Neuronal stem cell (in vitro differentiated cells): ENCODE measurements at regions not wholly inside any gene's neighbourhood (a gene's known extent, or its start where the extent isn't known, plus 50 kb on each side); places are given as distances from the start of the nearest gene placed in this dataset.

Source experiments
- DNase-seq: peaks from one replicate; pipeline ENCODE4 v3.0.0-alpha.2; 2013; ENCODE audit warnings: low spot score
- H2AFZ ChIP-seq: one replicate; pipeline ENCODE4 v1.6.1; 2013; ENCODE audit warnings: mild to moderate bottlenecking, low read length, inconsistent platforms
- H2AK5ac ChIP-seq: 2 replicates; pipeline ENCODE4 v1.6.1; 2013; ENCODE audit warnings: low read depth, mild to moderate bottlenecking, inconsistent platforms, low read length, moderate library complexity, mixed read lengths
- H2BK120ac ChIP-seq: 2 replicates; pipeline ENCODE4 v1.6.1; 2013; ENCODE audit warnings: low read depth, mild to moderate bottlenecking, inconsistent platforms, low read length, moderate library complexity, mixed read lengths
- H2BK12ac ChIP-seq: one replicate; pipeline ENCODE4 v1.6.1; 2013; ENCODE audit warnings: low read length, inconsistent platforms
- H2BK15ac ChIP-seq: 2 replicates; pipeline ENCODE4 v1.6.1; 2013; ENCODE audit warnings: mild to moderate bottlenecking, low read length, inconsistent platforms, mixed read lengths
- H2BK5ac ChIP-seq: one replicate; pipeline ENCODE4 v1.6.1; 2013; ENCODE audit warnings: inconsistent platforms, mild to moderate bottlenecking, low read length, moderate library complexity
- H3K14ac ChIP-seq: one replicate; pipeline ENCODE4 v1.6.1; 2013; ENCODE audit warnings: low read length, inconsistent platforms
- H3K18ac ChIP-seq: 2 replicates; pipeline ENCODE4 v1.6.1; 2013; ENCODE audit warnings: low read length, inconsistent platforms
- H3K23ac ChIP-seq: 2 replicates; pipeline ENCODE4 v1.6.1; 2013; ENCODE audit warnings: low read depth, mild to moderate bottlenecking, mixed read lengths, low read length, inconsistent platforms; ENCODE audit not compliant: poor library complexity
- H3K27ac ChIP-seq: replicated peaks from 3 replicates; pipeline ENCODE4 v1.5.1; 2013; ENCODE audit warnings: low read length, inconsistent platforms
- H3K27me3 ChIP-seq, 3 experiments: 2 replicates each; pipeline ENCODE4 v1.6.1; 2013; ENCODE audit warnings: low read length in 3 of 3, mild to moderate bottlenecking in 2 of 3, inconsistent platforms in 1 of 3, low read depth in 1 of 3, mixed read lengths in 1 of 3, moderate library complexity in 1 of 3; ENCODE audit not compliant: control insufficient read depth in 3 of 3, insufficient read depth in 3 of 3
- H3K36me3 ChIP-seq, 2 donors: replicated peaks in 1 of 2; 2 replicates each; pipeline ENCODE4 v1.6.1; 2013; ENCODE audit warnings: low read length in 2 of 2; ENCODE audit not compliant: control insufficient read depth in 2 of 2, insufficient read depth in 2 of 2
- H3K4ac ChIP-seq: 2 replicates; pipeline ENCODE4 v1.6.1; 2013; ENCODE audit warnings: inconsistent platforms, mild to moderate bottlenecking, low read length, moderate library complexity
- H3K4me1 ChIP-seq, 2 donors: 1 replicate in 1 of 2; 2 replicates in 1 of 2; pipeline ENCODE4 v1.6.1; 2013; ENCODE audit warnings: low read length in 2 of 2, low read depth in 1 of 2; ENCODE audit not compliant: control insufficient read depth in 2 of 2, insufficient read depth in 1 of 2
- H3K4me2 ChIP-seq: one replicate; pipeline ENCODE4 v1.6.1; 2013; ENCODE audit warnings: mild to moderate bottlenecking, low read length, inconsistent platforms; ENCODE audit not compliant: insufficient read depth, poor library complexity, severe bottlenecking
- H3K4me3 ChIP-seq, 2 donors: 2 replicates each; pipeline ENCODE4 v1.5.1; 2013; ENCODE audit warnings: low read length in 2 of 2, mild to moderate bottlenecking in 2 of 2, inconsistent platforms in 1 of 2, moderate library complexity in 1 of 2
- H3K79me1 ChIP-seq: one replicate; pipeline ENCODE4 v1.6.1; 2013; ENCODE audit warnings: low read depth, mild to moderate bottlenecking, inconsistent platforms, low read length, moderate library complexity
- H3K9ac ChIP-seq: one replicate; pipeline ENCODE4 v1.6.1; 2013; ENCODE audit warnings: mild to moderate bottlenecking, low read depth, low read length, inconsistent platforms; ENCODE audit not compliant: poor library complexity
- H3K9me3 ChIP-seq, 2 donors: replicated peaks in 1 of 2; 2 replicates each; pipeline versions ENCODE3 to v1.6.1; 2013; ENCODE audit warnings: low read length in 2 of 2, mild to moderate bottlenecking in 2 of 2, inconsistent platforms in 1 of 2, low read depth in 1 of 2, mixed read lengths in 1 of 2, moderate library complexity in 1 of 2; ENCODE audit not compliant: control insufficient read depth in 2 of 2, insufficient read depth in 1 of 2
- H4K8ac ChIP-seq: one replicate; pipeline ENCODE4 v1.6.1; 2013; ENCODE audit warnings: low read depth, mild to moderate bottlenecking, inconsistent platforms, low read length, moderate library complexity
- H4K91ac ChIP-seq: one replicate; pipeline ENCODE4 v1.6.1; 2013; ENCODE audit warnings: low read length, low read depth, mild to moderate bottlenecking, inconsistent platforms; ENCODE audit not compliant: poor library complexity
- WGBS, 2 donors: extraction: QIAGEN DNeasy Blood & Tissue Kit; methylation state at CpG; one replicate each; pipeline ENCODE4 v1.1.7; 2013; ENCODE audit warnings: missing lambda C conversion rate in 2 of 2, mixed read lengths in 1 of 2; ENCODE audit not compliant: insufficient read length in 2 of 2, insufficient replicate concordance in 1 of 2; ENCODE audit errors: extremely low coverage in 2 of 2; 5-methylcytosine and 5-hydroxymethylcytosine counted together

DNA sequence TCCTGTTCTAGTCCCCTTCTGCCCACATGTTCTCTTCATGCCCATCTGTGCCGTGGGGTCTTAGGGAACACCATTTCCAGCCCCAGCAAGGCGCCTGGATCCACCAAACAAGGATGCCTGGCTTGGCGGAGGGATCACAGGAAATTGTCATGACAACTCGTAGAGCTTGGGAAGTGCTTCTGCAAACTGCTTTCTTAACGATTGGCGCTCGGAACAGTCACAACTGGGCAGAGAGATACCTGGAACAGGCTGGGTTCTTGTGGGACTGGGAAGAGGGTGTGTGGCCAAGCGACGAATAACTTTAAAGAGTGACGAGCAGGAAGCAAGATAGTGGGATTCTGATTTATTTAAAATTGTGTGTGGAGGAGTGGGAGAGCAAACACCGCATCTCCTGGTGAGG lies 329.8 kb downstream of the RPS6KC1 start:
- Histone ChIP-seq H3K27me3 (no peaks in the 10 kb centered on the region), H3K9me3 (peaks cover 0 to 2% of the 10 kb centered on the region in 2 donors), H3K27ac (no peak overlapping the region), H4K91ac (no peak overlapping the region), H2BK120ac (peak overlapping the region; percentile 5), H2BK15ac (no peak overlapping the region), H3K4me3 (no peak overlapping the region), H3K4ac (no peak overlapping the region), H4K8ac (no peak overlapping the region), H3K4me2 (no peak overlapping the region), H2AK5ac (peak overlapping the region; percentile 47), H3K9ac (no peak overlapping the region), H3K23ac (no peak overlapping the region), H3K18ac (no peak overlapping the region), H3K36me3 (no peaks in the 10 kb centered on the region), H3K14ac (no peak overlapping the region), H3K79me1 (no peaks in the 10 kb centered on the region), H2BK5ac (no peak overlapping the region), H3K4me1 (peaks cover 6 to 8% of the 10 kb centered on the region in 2 donors), H2BK12ac (no peak overlapping the region), H2AFZ (no peak overlapping the region)
- no peak for DNase-seq
- WGBS, 2 donors: no CpG with 5 or more reads among the region's 11 CpGs

DNA sequence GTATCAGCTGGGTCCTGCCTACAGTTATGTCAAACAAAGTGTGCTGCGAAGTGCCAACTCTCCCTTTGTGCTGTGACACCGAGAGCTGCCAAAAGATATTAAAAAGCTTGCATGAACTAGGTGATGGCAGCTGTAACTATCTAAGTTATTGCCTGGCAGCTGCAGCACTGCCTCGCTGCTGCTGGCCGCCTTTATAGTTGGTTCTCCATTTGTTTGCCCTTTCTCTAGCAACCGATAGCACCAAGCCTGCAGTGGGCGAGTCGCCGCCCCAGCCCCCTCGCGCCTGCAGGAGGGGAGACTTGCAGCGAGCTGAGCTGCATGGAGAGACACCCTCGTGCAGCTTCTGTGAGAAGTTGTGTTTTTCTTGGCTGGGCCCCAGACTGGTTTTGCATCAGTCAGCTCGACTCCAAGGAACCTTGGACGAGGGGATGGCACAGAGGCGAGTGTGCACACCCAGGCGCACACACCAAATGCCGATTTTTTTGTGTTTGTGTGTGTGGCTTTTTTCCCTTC lies 330.6 kb downstream of the RPS6KC1 start:
- Histone ChIP-seq H2BK120ac (no peak overlapping the region), H3K4me2 (no peak overlapping the region), H3K4me1 (peaks cover 6% of the 10 kb centered on the region in 2 donors), H3K4ac (no peak overlapping the region), H3K14ac (no peak overlapping the region), H3K23ac (no peak overlapping the region), H3K27me3 (no peaks in the 10 kb centered on the region), H3K79me1 (no peaks in the 10 kb centered on the region), H2BK15ac (no peak overlapping the region), H2AFZ (no peak overlapping the region), H2BK12ac (no peak overlapping the region), H3K4me3 (no peak overlapping the region), H4K8ac (no peak overlapping the region), H3K9me3 (peaks cover 0 to 2% of the 10 kb centered on the region in 2 donors), H3K27ac (no peak overlapping the region), H2BK5ac (no peak overlapping the region), H4K91ac (no peak overlapping the region), H2AK5ac (no peak overlapping the region), H3K9ac (no peak overlapping the region), H3K18ac (peak overlapping the region; percentile 44), H3K36me3 (no peaks in the 10 kb centered on the region)
- WGBS, 2 donors: no CpG with 5 or more reads among the region's 17 CpGs
- no peak for DNase-seq

DNA sequence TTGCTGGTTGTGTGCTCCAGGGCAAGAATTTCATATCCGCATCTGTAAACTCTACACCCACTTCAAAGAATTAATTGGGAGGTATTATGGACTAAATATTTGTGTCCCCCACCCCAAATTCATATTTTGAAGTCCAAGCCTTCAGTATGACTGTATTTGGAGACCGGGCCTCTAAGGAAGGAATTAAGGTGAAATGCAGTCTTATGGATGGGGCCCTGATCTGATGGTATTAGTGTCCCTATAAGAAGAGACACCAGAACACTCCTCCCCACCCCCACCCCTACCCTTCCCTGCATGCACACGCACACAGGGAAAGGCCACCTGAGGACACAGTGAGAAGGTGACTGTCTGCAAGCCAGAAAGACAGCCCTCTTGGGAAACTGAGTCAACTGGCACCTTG lies 332.4 kb downstream of the RPS6KC1 start:
- no peak overlapping the region for H2BK12ac ChIP-seq
- H3K4me3 ChIP-seq: no peak overlapping the region
- no peak overlapping the region for H4K91ac ChIP-seq
- H2BK15ac ChIP-seq: no peak overlapping the region
- H2AFZ ChIP-seq: no peak overlapping the region
- H3K23ac ChIP-seq: no peak overlapping the region
- H2BK5ac ChIP-seq: no peak overlapping the region
- WGBS, 2 donors: no CpG with 5 or more reads among the region's 3 CpGs
- H3K27ac ChIP-seq: no peak overlapping the region
- no peaks in the 10 kb centered on the region for H3K4me1 ChIP-seq
- no peak overlapping the region for H3K4ac ChIP-seq
- no peak overlapping the region for H4K8ac ChIP-seq
- no peak for DNase-seq
- no peaks in the 10 kb centered on the region for H3K36me3 ChIP-seq
- peaks cover 0 to 2% of the 10 kb centered on the region in 2 donors for H3K9me3 ChIP-seq
- no peaks in the 10 kb centered on the region for H3K27me3 ChIP-seq
- H3K9ac ChIP-seq: no peak overlapping the region
- H2AK5ac ChIP-seq: no peak overlapping the region
- H3K18ac ChIP-seq: no peak overlapping the region
- H3K79me1 ChIP-seq: no peaks in the 10 kb centered on the region
- no peak overlapping the region for H3K4me2 ChIP-seq
- H3K14ac ChIP-seq: no peak overlapping the region
- no peak overlapping the region for H2BK120ac ChIP-seq

DNA sequence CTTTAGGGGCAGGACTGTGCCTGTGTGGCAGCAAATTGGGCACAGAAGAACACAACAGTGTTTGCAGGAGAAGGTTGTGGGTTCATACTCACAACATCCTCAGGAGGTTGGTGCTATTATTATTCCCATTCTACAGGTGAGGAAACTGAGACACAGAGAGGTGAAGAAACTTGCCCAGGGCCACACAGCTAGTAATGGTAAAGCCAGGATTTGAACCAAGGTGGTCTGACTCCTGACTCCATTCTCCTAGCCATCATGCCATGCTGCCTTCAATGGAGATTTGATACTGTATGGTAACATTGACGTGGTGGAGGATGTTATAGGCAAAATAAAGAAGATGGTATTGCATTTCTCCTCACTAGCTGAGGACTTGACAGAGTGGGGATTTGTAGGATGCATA lies 334.2 kb downstream of the RPS6KC1 start:
- Histone ChIP-seq H2BK120ac (no peak overlapping the region), H3K79me1 (no peaks in the 10 kb centered on the region), H3K27ac (no peak overlapping the region), H3K4ac (no peak overlapping the region), H3K9ac (no peak overlapping the region), H3K4me1 (peaks cover 0 to 5% of the 10 kb centered on the region in 2 donors), H3K27me3 (no peaks in the 10 kb centered on the region), H2AFZ (no peak overlapping the region), H2BK15ac (no peak overlapping the region), H4K8ac (no peak overlapping the region), H3K23ac (no peak overlapping the region), H2AK5ac (no peak overlapping the region), H3K36me3 (no peaks in the 10 kb centered on the region), H3K14ac (no peak overlapping the region), H2BK12ac (no peak overlapping the region), H3K9me3 (no peaks in the 10 kb centered on the region), H4K91ac (no peak overlapping the region), H2BK5ac (no peak overlapping the region), H3K4me3 (no peak overlapping the region), H3K18ac (no peak overlapping the region), H3K4me2 (no peak overlapping the region)
- WGBS, 2 donors: no CpG with 5 or more reads among the region's 1 CpG
- DNase-seq: no peak
